Calu3 (cell line): ENCODE measurements at regions not wholly inside any gene's neighbourhood (a gene's known extent, or its start where the extent isn't known, plus 50 kb on each side); places are given as distances from the start of the nearest gene placed in this dataset.

Source experiments
- BruUV-seq: library from RNA; stranded (reverse); fragments of 400-500 nt; replicated peaks from 2 replicates; lab custom pipeline; 2021; lab: Mats Ljungman, UMichigan
- CTCF ChIA-PET: fragments of 300-600 bp; sonication (Branson Sonifier 250); formaldehyde crosslinking; loops from one replicate; lab custom pipeline; 2022; ENCODE audit warnings: antibody characterized with exemption; lab: Charles Lee
- DNase-seq: peaks from one replicate; pipeline ENCODE4 v3.0.0; 2022
- H3K27ac Mint-ChIP-seq: one replicate; pipeline ENCODE4 v1.8.0; 2022; ENCODE audit warnings: mixed read lengths; ENCODE audit not compliant: unreplicated experiment
- H3K27me3 Mint-ChIP-seq: one replicate; pipeline ENCODE4 v1.8.0; 2022; ENCODE audit warnings: mixed read lengths; ENCODE audit not compliant: unreplicated experiment
- H3K36me3 Mint-ChIP-seq: one replicate; pipeline ENCODE4 v1.8.0; 2022; ENCODE audit warnings: mild to moderate bottlenecking, moderate library complexity, mixed read lengths; ENCODE audit not compliant: insufficient read depth, unreplicated experiment
- H3K4me1 Mint-ChIP-seq: one replicate; pipeline ENCODE4 v1.8.0; 2022; ENCODE audit warnings: mild to moderate bottlenecking, low read depth, mixed read lengths; ENCODE audit not compliant: unreplicated experiment
- H3K4me3 Mint-ChIP-seq: one replicate; pipeline ENCODE4 v1.8.0; 2022; ENCODE audit warnings: mild to moderate bottlenecking, low read depth, moderate library complexity, mixed read lengths; ENCODE audit not compliant: unreplicated experiment
- H3K9me3 Mint-ChIP-seq: one replicate; pipeline ENCODE4 v1.8.0; 2022; ENCODE audit warnings: low read depth, mixed read lengths; ENCODE audit not compliant: unreplicated experiment
- CTCF ChIP-seq: fragments of 200-600 bp; IDR thresholded peaks from one replicate; pipeline ENCODE4 v1.8.0; 2022; ENCODE audit warnings: antibody characterized with exemption; ENCODE audit not compliant: unreplicated experiment
- intact Hi-C: fragments of 100-400 bp; cut with micrococcal nuclease; formaldehyde crosslinking; loops from one replicate; pipeline ENCODE4 v1.10.0; 2022; ENCODE audit not compliant: unreplicated experiment

DNA sequence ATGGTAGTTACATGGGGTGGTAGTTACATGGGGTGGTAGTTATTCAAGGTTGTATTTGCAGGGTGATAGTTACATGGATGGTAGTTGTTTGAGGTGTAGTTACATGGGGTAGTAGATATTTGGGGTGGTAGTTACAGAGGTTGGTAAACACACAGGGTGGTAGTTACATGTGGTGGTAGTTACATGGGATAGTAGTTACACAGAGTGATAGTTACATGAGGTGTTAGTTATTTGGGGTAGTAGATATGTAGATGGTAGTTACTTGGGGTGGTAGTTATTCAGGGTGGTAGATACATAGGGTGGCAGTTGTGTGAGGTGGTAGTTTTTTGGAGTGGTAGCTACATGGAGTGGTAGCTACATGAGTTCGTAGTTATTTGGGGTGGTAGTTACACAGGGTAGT lies 221.3 kb upstream of the CST7 start:
- Mint-ChIP-seq H3K36me3 (no peaks in the 10 kb centered on the region), H3K4me1 (no peaks in the 10 kb centered on the region), H3K27ac (no peak overlapping the region), H3K27me3 (peaks cover 25% of the 10 kb centered on the region), H3K9me3 (no peaks in the 10 kb centered on the region), H3K4me3 (no peak overlapping the region)
- TF ChIP-seq CTCF, result no peak
- no TSS peak for BruUV-seq
- DNase-seq, result no peak
- CTCF ChIA-PET, result interaction anchor here (0.6 kb wide), 1 partner anchor 217 kb away, joined by 3 read pairs; no protein-coding TSS in a partner anchor
- intact Hi-C loops, result no loop called here

GRCh38 chr20:24729896-24730605 lies 219.0 kb upstream of the CST7 start:
- intact Hi-C loops, result no loop called here
- Mint-ChIP-seq H3K27me3 (peaks cover 7% of the 10 kb centered on the region), H3K4me1 (no peaks in the 10 kb centered on the region), H3K27ac (no peak overlapping the region), H3K9me3 (no peaks in the 10 kb centered on the region), H3K36me3 (no peaks in the 10 kb centered on the region), H3K4me3 (no peak overlapping the region)
- CTCF ChIA-PET, result no interaction called here
- DNase-seq, result no peak
- no TSS peak for BruUV-seq
- no peak for TF ChIP-seq CTCF

DNA sequence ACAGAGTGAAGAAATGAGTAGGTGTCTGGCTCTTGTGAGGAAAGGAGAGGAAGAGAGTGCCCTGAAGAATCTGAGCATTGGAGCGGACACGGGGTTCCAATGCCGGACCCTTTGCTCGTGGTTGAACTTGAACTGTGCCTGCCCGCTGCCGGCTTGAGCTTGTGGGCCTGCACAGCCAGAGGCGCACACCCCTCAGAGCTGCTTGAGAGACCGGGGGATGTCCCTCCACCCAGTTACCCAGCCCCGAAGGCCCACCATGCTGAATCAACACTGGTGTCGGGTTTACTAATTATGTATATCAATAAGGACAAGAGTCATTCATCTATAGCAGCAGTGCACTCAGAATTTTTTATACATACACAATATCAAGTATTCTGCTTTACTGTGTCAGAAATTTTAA lies 218.3 kb upstream of the CST7 start:
- no TSS peak for BruUV-seq
- no peaks in the 10 kb centered on the region for H3K4me1 Mint-ChIP-seq
- CTCF ChIA-PET, result no interaction called here
- no peak for DNase-seq
- H3K27ac Mint-ChIP-seq, result no peak overlapping the region
- intact Hi-C loops, result no loop called here
- no peak overlapping the region for H3K4me3 Mint-ChIP-seq
- no peaks in the 10 kb centered on the region for H3K9me3 Mint-ChIP-seq
- no peak for TF ChIP-seq CTCF
- H3K36me3 Mint-ChIP-seq, result no peaks in the 10 kb centered on the region
- peaks cover under 1% of the 10 kb centered on the region for H3K27me3 Mint-ChIP-seq

DNA sequence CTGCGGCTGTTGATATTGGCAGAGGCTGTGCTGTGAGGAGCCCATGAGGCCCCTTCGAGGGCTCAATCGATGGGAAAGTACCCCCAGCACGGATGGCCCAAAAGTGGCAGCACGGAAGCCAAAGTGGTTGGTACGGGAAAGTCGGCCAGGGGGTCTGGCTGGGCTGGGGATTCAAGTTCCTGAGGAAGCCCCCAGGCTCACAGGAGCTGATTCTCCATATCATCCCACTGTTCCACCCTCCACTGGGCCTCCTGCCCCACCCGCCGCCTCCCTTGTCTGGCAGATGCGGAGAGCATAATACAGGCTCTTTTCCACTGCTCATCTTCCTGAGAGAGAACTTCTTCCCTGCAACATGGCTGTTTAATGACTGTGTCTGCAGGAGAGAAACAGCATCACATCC lies 217.8 kb upstream of the CST7 start:
- Mint-ChIP-seq H3K4me3 (no peak overlapping the region), H3K9me3 (no peaks in the 10 kb centered on the region), H3K27me3 (no peaks in the 10 kb centered on the region), H3K4me1 (no peaks in the 10 kb centered on the region), H3K27ac (no peak overlapping the region), H3K36me3 (no peaks in the 10 kb centered on the region)
- intact Hi-C loops, result no loop called here
- CTCF ChIA-PET, result no interaction called here
- TF ChIP-seq CTCF, result no peak
- no TSS peak for BruUV-seq
- no peak for DNase-seq
